ENCODE measurements at regions not wholly inside any gene's neighbourhood (a gene's known extent, or its start where the extent isn't known, plus 50 kb on each side); places are given as distances from the start of the nearest gene placed in this dataset.
"Not testable (repeated sequence)": the region's sequence is repeated elsewhere in the genome, so short reads cannot be mapped to it uniquely, and the experiment has no call there.

DNA sequence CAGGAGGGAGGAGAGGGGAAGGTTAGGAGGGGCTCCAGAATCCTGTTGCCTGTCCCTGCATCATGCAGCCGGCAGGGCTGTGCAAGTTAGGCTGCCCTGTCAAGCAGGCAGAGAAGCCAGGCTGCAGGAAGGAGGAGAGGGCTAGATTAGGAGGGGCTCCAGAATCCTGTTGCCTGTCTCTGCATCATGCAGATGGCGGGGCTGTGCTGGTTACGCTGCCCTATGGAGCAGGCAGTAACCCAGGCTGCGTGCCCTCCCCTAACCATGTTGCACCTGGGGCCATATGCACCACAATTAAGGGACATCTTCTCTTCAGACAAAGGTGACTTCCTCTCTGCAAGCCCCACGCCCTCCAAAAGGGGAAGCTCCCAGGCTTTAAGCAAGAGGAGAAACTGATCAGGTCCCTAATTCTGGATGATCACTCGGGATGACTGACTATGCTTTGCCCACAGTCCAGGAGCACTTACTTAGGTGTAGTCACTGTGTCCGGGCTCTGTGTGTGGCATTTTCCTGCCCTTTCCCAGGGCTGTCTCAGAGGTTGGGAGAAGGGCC is 457.4 kb downstream of the SETD4 start:
- DNase-seq (ENCODE audit: low read depth) = no peak

DNA sequence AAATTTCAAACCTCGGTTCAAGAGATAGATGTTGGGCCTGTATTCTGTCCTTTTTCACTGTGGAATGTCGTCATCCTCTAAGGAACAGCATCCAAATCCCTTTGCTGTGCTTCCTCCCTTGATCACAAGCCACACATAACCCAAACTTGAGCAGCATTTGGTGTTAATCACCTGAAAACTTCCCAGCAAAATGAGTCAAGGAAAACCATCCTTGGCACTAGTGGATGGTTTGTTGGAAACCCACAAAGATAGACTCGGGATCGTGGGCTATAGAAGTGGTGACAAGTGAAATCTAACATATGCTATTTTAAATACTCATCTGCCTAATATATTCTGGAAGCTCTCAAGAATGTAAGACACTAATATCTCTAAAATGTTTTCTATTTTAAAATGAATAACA is 459.1 kb downstream of the SETD4 start:
- DNase-seq (ENCODE audit: low read depth) = no peak

DNA sequence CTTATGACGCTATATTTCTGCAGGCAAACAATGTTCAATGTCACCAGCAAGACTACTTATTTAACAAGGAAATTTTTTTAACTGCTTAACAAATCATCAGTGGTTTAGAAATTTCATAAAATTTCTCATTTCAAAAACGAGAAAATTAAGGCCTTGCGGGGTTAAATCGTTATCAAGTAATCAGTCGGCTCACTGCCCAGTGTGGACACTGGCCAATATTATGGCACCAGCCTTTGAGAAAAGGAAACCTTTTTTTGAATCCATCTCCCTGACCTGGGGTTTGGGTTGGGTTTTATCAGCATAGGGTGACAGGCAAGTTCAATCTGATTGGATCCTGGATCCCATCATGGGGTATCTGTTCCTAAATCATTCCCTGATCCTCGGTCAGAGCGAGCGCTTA is 461.2 kb downstream of the SETD4 start:
- no peak for DNase-seq (ENCODE audit: low read depth)

DNA sequence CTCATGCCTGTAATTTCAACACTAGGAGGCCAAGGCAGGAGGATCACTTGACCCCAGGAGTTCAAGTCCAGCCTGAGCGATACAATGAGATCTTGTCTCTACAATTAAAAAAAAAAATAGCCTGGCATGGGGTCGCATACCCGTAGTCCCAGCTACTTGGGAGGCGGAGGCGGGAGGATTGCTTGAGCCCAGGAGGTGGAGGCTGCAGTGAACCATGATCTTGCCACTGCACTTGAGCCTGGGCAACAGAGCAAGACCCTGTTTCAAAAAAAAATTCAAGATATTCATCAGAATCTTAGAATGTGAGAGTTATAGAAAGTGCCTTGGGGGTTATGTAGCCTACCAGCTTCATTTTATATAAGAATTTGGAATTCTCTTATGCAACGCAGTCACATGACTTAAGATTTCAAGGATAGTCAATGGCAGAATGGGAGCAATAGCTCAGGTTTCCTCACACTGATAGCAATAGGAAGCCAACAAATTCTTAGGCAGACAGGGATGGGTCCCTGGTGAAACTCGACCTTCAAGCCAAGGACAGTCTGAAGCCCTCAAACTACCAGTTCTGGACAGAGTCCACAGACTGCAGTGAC is 462.5 kb downstream of the SETD4 start:
- DNase-seq (ENCODE audit: low read depth) = no peak

DNA sequence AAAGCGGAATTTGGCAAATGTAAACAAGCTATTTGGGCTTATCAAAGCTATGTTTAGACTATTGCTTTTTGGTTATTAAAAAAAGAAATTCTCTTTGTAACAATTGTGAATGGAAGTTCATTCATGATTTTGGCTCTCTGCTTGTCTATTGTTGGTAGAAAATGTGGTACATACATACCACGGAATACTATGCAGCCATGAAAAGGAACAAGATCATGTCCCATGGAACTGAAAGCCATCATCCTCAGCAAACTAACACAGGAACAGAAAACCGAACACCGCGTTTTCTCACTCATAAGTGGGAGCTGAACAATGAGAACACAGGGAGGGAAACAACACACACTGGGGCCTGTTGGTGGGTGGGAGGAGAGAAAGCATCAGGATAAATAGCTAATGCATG is 465.4 kb downstream of the SETD4 start:
- no peak for DNase-seq (ENCODE audit: low read depth)

DNA sequence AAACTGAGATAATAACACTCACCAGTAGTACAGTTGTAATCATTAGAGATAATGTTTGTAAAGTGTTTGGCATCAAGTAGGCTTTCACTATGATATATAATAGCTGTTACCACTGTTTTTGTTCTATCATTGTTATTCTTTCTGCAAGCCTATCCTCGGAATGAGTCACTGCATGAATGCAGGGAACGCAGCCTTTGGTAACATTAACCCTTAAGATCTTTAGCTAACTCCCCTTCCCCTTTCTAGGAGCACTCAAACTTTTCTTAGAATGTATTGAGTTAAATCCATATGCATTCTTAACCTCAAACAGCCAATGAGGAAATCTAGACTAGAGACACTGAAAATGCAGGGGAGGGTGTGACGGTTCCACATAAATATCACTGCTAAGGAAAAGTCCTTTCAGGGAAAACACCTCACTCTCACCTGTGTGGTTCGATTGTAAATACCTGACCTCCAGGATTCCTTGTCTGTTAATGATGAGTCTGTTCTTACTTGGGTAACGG is 467.3 kb downstream of the SETD4 start:
- DNase-seq (ENCODE audit: low read depth) = no peak

DNA sequence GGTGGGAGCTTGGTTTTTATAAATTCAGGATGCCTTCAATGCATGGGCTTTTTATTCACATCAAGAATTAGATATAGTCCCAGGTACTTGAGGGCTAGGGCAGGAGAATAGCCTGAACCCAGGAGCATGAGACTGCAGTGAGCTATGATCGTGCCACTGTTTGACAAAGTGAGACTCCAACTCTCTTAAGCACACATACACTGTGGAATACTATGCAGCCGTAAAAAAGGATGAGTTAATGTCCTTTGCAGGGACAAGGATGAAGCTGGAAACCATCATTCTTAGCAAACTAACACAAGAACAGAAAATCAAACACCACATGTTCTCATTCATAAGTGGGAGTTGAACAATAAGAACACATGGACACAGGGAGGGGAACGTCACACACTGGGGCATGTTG is 470.0 kb downstream of the SETD4 start:
- DNase-seq (ENCODE audit: low read depth) = not testable (repeated sequence)

DNA sequence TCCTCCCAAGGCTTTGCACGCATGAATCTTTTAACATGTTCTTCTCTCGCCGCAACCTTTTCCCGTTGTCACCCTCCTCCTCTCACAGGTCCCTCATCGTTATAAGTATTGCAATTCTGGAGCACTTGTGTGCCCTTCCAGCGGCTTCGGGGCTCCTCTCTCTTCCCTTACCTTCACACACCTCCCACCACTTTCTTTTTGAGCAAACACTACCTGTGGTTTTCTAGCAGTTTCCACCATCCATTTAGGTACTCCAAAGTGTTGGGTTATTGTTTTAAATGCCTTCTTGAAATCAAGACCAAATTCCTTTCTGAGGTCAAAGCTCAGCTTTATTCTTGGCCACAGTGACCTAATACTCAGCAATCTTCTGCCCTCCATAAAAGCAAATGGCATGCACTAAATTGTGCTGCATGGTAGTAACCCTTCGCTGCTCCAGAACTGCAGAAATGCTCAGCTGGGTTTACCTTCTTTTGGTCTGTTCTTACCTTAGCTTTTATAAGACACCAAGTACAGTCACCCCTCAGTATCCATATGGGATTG is 472.4 kb downstream of the SETD4 start:
- no peak for DNase-seq (ENCODE audit: low read depth)

DNA sequence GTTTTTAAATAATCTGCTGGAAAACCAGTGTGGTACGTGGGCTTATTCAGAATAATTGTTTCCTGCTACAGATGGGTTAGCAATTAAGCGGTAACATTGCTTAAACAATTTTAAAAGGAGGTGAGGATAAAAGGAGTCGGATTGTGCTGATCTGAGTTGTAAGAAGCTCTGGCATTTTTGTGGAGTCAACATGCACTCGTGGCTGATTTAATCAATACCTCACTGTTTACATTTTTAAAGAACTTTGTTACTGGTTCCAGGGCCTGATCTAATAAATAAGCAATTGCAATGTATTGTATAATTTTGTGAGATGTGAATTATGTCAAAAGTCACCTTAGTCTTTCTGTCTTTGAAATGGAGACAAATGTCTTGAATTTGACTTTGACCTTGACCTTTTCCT is 474.0 kb downstream of the SETD4 start:
- no peak for DNase-seq (ENCODE audit: low read depth)

DNA sequence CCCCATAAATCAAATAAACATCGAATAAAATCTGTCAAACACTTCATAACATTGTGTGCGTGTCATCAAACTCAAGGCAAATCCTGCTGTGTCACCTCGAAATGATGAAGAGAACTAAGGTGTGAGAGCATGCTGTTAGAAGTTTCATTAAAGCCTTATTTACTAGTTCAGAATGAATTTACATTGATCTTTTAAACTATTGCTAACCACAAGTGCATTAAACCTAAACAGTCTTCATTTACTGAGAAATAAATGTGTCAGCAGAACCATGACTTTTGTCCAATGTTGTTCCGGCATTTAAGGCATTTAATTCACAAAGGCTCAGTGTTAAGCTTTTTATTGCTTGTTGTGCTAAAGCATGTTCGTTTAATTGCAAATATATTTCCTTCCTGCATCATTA is 474.4 kb downstream of the SETD4 start:
- DNase-seq (ENCODE audit: low read depth) = no peak

DNA sequence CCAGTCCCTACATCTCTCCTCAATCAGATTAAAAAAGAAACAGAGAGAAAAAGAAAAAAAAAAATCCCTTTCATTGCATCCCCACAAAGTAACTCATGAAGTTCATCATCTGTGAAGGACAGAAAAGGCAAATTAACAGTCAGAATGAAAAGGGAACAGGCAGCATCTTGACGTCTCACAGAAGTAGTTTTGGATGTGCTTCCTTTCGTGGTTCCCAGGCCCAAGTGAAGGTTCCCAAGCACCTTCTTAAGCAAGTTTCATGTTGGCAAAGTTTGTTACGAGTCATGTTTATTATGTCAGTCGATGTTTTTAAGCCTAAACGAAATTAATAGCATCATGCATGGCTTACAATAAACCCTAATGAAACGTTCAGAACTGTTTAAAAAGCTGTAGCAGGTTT is 475.2 kb downstream of the SETD4 start:
- no peak for DNase-seq (ENCODE audit: low read depth)

DNA sequence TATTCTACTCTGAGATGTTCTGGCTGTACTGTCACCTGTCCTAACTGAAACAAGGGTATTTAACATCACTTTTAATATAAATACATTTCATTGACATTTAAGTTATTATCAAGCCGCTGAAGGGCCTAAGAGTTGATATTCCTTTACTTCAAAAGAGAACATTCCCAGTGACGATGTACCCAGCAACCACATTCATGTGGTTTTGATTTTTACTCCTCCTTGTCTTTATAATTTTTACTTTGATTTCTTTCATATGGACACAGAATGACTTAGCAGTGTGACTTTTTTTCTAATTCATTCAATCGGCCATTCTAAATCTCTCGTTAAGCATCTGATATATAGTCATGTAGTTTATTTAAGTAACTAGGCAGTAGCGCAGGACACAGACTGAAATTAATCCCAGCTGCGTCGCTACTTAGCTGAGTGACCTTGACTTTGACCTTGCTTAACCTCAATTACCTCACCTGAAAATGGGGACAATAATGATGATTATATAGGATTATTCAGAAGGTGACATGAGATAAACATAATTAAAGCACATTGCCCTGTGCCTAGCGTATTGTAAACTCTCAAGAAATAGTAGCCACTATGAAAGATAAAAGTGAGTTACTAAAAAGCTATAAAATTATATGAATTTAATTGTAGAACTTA is 476.6 kb downstream of the SETD4 start:
- no peak for DNase-seq (ENCODE audit: low read depth)

DNA sequence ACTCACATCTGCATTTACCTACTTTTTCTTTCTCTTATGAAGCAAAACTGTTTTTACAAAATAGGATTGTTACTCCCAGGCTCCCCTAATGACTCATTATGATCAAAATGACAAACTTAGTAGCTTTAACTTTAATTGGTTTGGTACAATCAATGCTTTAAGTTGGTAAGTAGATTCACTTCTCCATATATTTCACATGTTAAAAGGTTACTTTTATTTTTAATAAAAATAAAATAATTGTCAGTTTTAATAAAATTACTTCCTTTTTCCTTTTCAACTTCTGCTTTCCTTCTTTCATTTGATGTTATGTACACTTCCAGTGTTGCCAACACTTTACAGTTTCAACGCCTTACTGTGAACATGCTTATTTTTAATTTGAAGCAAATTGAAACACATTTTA is 477.6 kb downstream of the SETD4 start:
- DNase-seq (ENCODE audit: low read depth) = no peak

DNA sequence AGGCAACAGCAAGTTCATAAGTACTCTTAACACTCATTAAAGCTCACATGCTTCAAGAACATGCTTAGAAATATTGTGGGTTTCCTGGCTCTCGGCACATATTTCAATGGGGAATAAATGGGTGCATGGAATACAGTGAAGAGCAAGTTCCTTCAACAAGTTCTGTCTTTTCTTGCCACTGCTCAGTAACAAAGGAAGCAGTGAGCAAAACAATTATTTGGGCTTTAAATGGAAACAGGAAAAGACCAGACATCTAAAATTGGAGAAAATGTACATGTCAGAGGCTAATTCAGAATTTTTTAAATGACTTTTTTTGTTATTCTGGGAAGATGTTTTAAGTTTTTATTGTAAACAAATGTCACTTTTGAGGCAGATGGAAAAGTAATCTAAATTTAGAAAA is 478.7 kb downstream of the SETD4 start:
- no peak for DNase-seq (ENCODE audit: low read depth)

DNA sequence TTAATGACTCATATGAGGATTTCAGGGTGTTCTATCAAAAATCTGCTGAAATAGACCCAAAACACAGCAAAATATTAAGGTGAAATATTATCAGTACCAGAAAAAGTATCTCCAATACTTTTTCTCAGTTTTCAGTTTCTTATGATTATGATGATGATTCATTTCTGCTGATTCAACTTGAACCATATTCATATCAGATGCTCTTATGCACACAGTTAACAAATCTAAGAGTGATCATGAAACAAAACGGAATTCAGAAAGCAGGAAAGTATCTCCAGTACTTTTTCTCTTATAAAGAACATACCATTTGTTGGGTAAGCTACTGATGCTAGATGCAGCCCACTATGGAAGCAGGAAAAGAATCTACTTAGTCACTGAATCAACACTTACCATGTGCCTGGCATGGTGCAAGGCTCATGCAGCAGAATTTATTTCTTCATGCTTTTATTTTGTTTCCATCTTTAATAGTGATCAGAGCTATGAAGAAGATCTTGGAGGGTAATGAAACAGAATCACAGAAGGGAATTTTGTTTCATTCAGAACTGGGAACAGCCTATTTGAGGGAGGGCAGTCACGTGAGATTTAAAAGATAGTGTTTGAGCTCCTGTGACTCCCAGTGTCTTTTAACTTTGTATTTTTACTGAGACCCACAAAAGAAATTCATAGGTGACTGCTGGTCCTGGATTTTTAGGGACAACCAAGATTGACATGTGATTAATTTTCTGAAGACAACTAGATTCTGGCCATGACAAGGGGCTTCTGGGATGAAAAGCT is 480.6 kb downstream of the SETD4 start:
- no peak for DNase-seq (ENCODE audit: low read depth)

DNA sequence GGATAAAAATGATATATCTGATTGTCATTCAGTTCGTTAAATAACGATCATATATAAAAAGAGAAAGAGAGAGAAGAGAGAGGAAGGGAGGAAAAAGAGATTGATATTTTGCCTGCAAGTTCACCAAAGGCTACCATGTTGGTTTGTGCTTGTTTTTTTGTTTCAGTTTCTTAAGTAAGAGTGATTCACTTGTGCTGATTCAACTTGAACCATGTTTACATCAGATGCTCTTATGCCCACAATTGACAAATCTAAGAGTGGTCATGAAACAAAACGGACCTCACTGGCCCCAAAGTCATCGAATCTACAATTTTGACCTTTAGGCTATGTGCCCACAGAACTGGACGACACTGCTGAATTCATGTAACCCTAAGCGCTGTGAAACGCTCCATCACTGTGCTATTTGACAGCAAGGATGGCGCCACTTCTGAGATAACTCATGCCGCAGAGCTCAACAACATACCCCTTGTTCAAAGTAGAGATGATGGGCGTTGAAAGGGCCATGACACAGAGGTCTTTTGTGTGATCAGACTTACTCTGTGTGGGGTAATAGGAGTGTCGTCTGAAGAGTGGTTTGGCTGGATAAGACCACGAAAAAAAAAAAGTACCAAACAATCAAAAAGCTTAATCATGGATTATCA is 481.4 kb downstream of the SETD4 start:
- no peak for DNase-seq (ENCODE audit: low read depth)

DNA sequence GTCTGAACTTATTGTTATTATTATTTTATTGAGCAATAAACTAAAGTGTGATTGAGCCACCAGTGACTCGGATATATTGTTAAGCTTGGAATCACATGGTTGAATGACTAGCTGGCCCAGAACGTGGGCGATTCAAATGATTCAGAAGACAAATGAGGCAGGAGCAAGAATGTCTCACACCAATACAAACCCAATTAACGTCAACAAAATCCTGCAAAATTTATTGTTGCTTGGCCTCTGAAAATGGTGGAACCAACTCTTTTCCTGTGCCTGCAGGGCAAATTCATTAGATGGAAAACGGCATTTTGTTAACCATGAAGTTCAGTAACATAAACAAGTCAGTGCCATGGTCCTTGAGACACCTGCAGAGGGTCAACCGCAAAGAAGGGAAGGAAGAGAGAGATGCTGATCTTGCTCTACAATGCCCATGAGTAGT is 482.0 kb downstream of the SETD4 start:
- DNase-seq (ENCODE audit: low read depth) = no peak

DNA sequence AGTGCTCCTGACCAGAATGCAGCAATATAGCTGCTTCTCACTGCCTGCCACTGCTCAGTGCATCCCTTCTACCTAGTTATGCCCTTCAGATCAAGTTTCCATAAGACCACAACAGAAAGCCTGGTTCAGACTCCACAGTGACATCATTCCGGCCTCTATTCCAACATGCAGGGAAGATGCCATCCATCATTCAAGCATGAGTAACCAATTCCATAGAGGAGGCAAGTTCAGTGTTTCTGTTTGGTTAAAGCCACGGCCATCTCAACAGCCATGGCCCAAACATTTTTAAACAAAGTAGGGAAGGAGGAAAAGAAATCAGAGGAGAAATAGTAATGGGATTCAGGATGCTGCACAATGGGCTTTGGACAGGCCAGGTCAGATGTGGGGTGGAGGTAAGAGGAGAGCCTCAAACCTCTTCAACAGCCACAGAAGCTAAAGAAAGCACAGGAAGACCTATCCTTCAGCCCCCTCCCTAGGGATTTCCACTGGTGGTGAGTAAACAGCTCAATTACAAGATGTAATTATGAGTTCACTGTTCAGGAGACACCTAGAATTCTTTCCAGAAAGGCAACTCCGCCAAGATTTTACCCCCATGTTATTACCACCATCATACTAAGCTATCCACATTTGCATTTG is 484.9 kb downstream of the SETD4 start:
- no peak for DNase-seq (ENCODE audit: low read depth)

DNA sequence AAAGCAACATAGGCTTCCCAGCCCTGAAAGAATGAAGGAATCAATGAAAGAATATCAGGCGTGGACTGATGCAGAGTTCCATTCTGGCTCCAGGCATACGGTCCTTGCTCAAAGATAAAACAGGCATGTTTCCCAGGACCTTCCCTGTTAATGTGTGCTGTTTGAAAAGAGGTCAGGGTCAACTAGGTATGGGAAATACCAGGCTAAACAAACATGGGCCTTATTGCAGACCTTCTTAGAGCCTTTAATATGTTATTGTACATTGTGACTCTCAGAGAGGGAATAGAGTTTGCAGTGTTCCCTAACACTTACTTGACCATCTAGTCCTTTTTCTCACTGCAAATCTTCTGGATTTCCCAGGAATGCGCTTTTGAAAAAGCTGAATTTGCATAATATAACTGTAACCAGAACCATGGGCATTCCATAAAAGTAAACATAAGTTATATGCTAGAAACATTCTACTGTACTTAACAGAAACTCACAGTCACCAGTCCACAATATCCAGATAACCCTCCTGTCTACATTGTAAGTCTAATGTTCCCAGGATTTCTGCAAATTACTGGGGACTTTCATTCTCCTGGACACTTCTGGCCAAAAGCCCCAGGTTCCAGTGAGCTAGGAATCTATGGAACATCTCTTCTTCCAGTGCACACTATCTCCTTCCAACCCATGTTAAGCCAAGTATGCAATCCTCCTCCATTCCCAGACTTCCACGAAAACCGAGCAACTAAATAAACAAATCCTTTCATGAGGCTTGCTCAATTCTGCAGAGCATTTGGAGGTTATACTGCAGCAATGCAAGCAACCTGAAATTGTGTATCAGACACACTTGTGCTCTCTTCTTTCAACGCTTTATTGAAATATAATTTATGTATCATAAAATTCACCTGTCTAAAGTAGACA is 486.6 kb downstream of the SETD4 start:
- no peak for DNase-seq (ENCODE audit: low read depth)

DNA sequence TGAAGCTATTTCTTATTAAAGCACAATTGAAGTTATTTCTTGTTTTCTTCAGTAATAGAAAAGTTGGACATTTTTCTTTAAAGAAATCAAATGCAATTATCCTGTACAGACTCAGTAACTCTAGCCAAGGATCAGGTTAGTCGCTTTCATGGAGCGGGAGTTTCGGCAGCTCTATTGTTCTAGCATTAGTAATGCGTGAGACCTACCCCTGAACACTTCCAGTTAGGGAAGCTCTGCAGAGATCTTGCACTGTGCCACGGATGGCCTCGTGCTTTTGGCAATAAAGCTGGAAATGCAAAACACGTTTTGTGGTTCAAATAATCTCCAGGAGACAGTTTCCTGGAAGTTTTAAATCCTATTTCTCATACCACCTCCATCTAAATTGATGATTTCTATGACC is 488.4 kb downstream of the SETD4 start:
- DNase-seq (ENCODE audit: low read depth) = no peak

DNA sequence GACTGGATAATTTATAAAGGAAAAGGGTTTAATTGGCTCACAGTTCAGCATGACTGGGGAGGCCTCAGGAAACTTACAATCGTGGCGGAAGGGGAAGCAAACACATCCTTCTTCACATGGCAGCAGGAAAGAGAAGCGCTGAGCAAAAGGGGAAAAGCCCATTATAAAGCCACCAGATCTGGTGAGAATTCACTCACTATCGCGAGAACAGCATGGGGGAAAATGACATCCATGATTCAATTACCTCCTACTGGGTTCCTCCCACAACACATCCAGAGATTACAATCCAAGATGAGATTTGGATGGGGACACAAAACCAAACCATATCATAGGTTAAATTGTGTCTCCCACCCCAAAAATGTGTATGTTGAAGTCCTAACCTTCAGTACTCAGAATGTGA is 491.7 kb downstream of the SETD4 start:
- no peak for DNase-seq (ENCODE audit: low read depth)

All from HS-27A (cell line).